PC-9 (cell line): ENCODE measurements at regions not wholly inside any gene's neighbourhood (a gene's known extent, or its start where the extent isn't known, plus 50 kb on each side); places are given as distances from the start of the nearest gene placed in this dataset.

Experiments
- BruUV-seq: library from RNA; stranded (reverse); fragments of 400-500 nt; replicated peaks from 2 replicates; lab custom pipeline; 2021; lab: Mats Ljungman, UMichigan
- CTCF ChIA-PET: fragments of 300-600 bp; sonication (Branson Sonifier 250); formaldehyde crosslinking; loops from one replicate; lab custom pipeline; 2022; ENCODE audit warnings: antibody characterized with exemption; lab: Charles Lee
- POLR2A ChIA-PET: fragments of 300-600 bp; sonication (Branson Sonifier 250); formaldehyde crosslinking; loops from one replicate; lab custom pipeline; 2022; ENCODE audit warnings: antibody characterized with exemption; ENCODE audit not compliant: unreplicated experiment; lab: Charles Lee
- DNase-seq, 2 experiments: peaks; one replicate each; pipeline versions ENCODE4 v3.0.0 to v3.0.0-alpha.2; 2015 to 2022; ENCODE audit warnings: mixed read lengths in 1 of 2
- H2AFZ ChIP-seq: fragments of 200-600 bp; sonication (generic); 2 replicates; pipeline ENCODE4 v1.8.1; 2017; ENCODE audit warnings: antibody characterized with exemption
- H3F3A ChIP-seq: fragments of 200-600 bp; sonication (generic); 2 replicates; pipeline ENCODE4 v1.8.1; 2017; ENCODE audit warnings: antibody characterized with exemption, mild to moderate bottlenecking, low read depth; ENCODE audit not compliant: insufficient read depth
- H3K27ac ChIP-seq: fragments of 200-600 bp; sonication (generic); 2 replicates; pipeline ENCODE4 v1.6.1; 2016; ENCODE audit warnings: mixed run types
- H3K27me3 ChIP-seq: fragments of 200-600 bp; sonication (generic); 2 replicates; pipeline ENCODE4 v1.6.1; 2016; ENCODE audit warnings: low read depth, mixed run types; ENCODE audit not compliant: insufficient read depth
- H3K36me3 ChIP-seq: fragments of 200-600 bp; sonication (generic); 2 replicates; pipeline ENCODE4 v1.6.1; 2016; ENCODE audit warnings: low read depth, mixed run types
- H3K4me1 ChIP-seq: fragments of 200-600 bp; sonication (generic); replicated peaks from 2 replicates; pipeline ENCODE4 v1.6.1; 2016; ENCODE audit warnings: mixed run types; ENCODE audit not compliant: insufficient read depth
- H3K4me2 ChIP-seq: fragments of 200-600 bp; sonication (generic); 2 replicates; pipeline ENCODE4 v1.6.1; 2017; ENCODE audit warnings: mixed run types
- H3K4me3 ChIP-seq: fragments of 200-600 bp; sonication (generic); 2 replicates; pipeline ENCODE4 v1.6.1; 2016; ENCODE audit warnings: mixed run types
- H3K79me2 ChIP-seq: fragments of 200-600 bp; sonication (generic); 2 replicates; pipeline ENCODE4 v1.6.1; 2017; ENCODE audit warnings: low read depth, mixed run types
- H3K9me2 ChIP-seq: fragments of 200-600 bp; sonication (generic); 2 replicates; pipeline ENCODE4 v1.8.1; 2017; ENCODE audit warnings: mild to moderate bottlenecking; ENCODE audit not compliant: insufficient read depth
- H3K9me3 ChIP-seq: fragments of 200-600 bp; sonication (generic); 2 replicates; pipeline ENCODE4 v1.8.1; 2016; ENCODE audit warnings: low read depth; ENCODE audit not compliant: insufficient read depth
- H4K20me1 ChIP-seq: fragments of 200-600 bp; sonication (generic); 2 replicates; pipeline ENCODE4 v1.8.1; 2017; ENCODE audit not compliant: insufficient read depth
- CTCF ChIP-seq: fragments of 200-600 bp; sonication (generic); conservative IDR thresholded peaks from 2 replicates; pipeline ENCODE4 v1.6.1; 2017; ENCODE audit warnings: mixed run types, antibody characterized with exemption, mild to moderate bottlenecking, moderate library complexity
- EZH2 ChIP-seq: fragments of 200-600 bp; sonication (generic); IDR thresholded peaks from 2 replicates; pipeline ENCODE4 v1.8.0; 2017; ENCODE audit warnings: antibody characterized with exemption, low read depth
- intact Hi-C: fragments of 100-400 bp; cut with micrococcal nuclease; formaldehyde crosslinking; loops from one replicate; pipeline ENCODE4 v1.10.0; 2022; ENCODE audit not compliant: unreplicated experiment

- no peaks in the 10 kb centered on the region for H3K9me3 ChIP-seq
- no peaks in the 10 kb centered on the region for H3K4me1 ChIP-seq
- no peak for TF ChIP-seq EZH2
- no peak for TF ChIP-seq CTCF
- H3F3A ChIP-seq: peaks cover 9% of the 10 kb centered on the region; the same call in 1 of the 2 replicates
- DNase-seq: no peak
- H3K79me2 ChIP-seq: no peaks in the 10 kb centered on the region
- no peaks in the 10 kb centered on the region for H3K9me2 ChIP-seq
- intact Hi-C loops: no loop called here
- H3K36me3 ChIP-seq: no peaks in the 10 kb centered on the region
- no peaks in the 10 kb centered on the region for H4K20me1 ChIP-seq
- BruUV-seq: no TSS peak
- no peak overlapping the region for H3K27ac ChIP-seq
- ChIA-PET POLR2A (no interaction called here), CTCF (no interaction called here)
- H3K27me3 ChIP-seq: peaks cover 79% of the 10 kb centered on the region
- H3K4me2 ChIP-seq: no peak overlapping the region
- H2AFZ ChIP-seq: no peak overlapping the region
- H3K4me3 ChIP-seq: no peak overlapping the region
Observed at GRCh38 chr11:119513806-119514170, 90.8 kb upstream of the THY1 start.

- POLR2A ChIA-PET: no interaction called here
Observed at GRCh38 chr11:119513131-119513805, 90.3 kb upstream of the THY1 start.

GRCh38 chr11:119512369-119512768 lies 89.4 kb upstream of the THY1 start:
- no peak for DNase-seq
- H4K20me1 ChIP-seq: no peaks in the 10 kb centered on the region
- no peak overlapping the region for H3K4me3 ChIP-seq
- no peaks in the 10 kb centered on the region for H3K9me2 ChIP-seq
- no peak overlapping the region for H3K27ac ChIP-seq
- no peak overlapping the region for H2AFZ ChIP-seq
- BruUV-seq: no TSS peak
- H3K36me3 ChIP-seq: no peaks in the 10 kb centered on the region
- H3F3A ChIP-seq: peaks cover 9% of the 10 kb centered on the region; the same call in 1 of the 2 replicates
- H3K4me2 ChIP-seq: no peak overlapping the region
- no peaks in the 10 kb centered on the region for H3K9me3 ChIP-seq
- no peaks in the 10 kb centered on the region for H3K79me2 ChIP-seq
- TF ChIP-seq EZH2: no peak
- TF ChIP-seq CTCF: no peak
- no peaks in the 10 kb centered on the region for H3K4me1 ChIP-seq
- ChIA-PET CTCF (interaction anchor here (0.6 kb wide), 1 partner anchor 192 kb away, joined by 3 read pairs; no protein-coding TSS in a partner anchor), POLR2A (no interaction called here)
- intact Hi-C loops: no loop called here
- H3K27me3 ChIP-seq: peaks cover 65% of the 10 kb centered on the region

More at GRCh38 chr11:119513131-119513805, 90.3 kb upstream of the THY1 start:
- Histone ChIP-seq H3K27ac (no peak overlapping the region), H4K20me1 (no peaks in the 10 kb centered on the region), H3F3A (peaks cover 9% of the 10 kb centered on the region; the same call in 1 of the 2 replicates), H2AFZ (no peak overlapping the region), H3K36me3 (no peaks in the 10 kb centered on the region), H3K4me1 (no peaks in the 10 kb centered on the region), H3K9me3 (no peaks in the 10 kb centered on the region), H3K4me2 (no peak overlapping the region), H3K9me2 (no peaks in the 10 kb centered on the region), H3K79me2 (no peaks in the 10 kb centered on the region), H3K4me3 (no peak overlapping the region), H3K27me3 (peaks cover 74% of the 10 kb centered on the region)
- no peak for TF ChIP-seq CTCF
- no peak for TF ChIP-seq EZH2
- CTCF ChIA-PET: no interaction called here
- BruUV-seq: no TSS peak
- intact Hi-C loops: no loop called here
- no peak for DNase-seq
